IMR-90 (cell line): ENCODE measurements at regions not wholly inside any gene's neighbourhood (a gene's known extent, or its start where the extent isn't known, plus 50 kb on each side); places are given as distances from the start of the nearest gene placed in this dataset.

Experiments used
- CEBPB ChIP-seq: IDR thresholded peaks from 2 replicates; pipeline ENCODE4 v1.6.1; 2012; ENCODE audit warnings: low read depth, low read length, improper control_type of control experiment
- MAFK ChIP-seq: IDR thresholded peaks from 2 replicates; pipeline ENCODE4 v1.6.1; 2012; ENCODE audit warnings: low read depth, low read length, improper control_type of control experiment
- POLR2A ChIP-seq: IDR thresholded peaks from 2 replicates; pipeline ENCODE4 v1.6.1; 2012; ENCODE audit warnings: mild to moderate bottlenecking, low read depth, low read length
- SMC3 ChIP-seq: fragments of 150-350 bp; IDR thresholded peaks from 2 replicates; pipeline ENCODE4 v1.6.1; 2016; ENCODE audit warnings: low read depth, mild to moderate bottlenecking, antibody characterized with exemption, low read length, moderate library complexity
- TF ChIP-seq, protein P1 (sequence below): conservative IDR thresholded peaks from 2 replicates; pipeline ENCODE4 v1.5.1; 2012; ENCODE audit warnings: mild to moderate bottlenecking, low read depth, low read length, improper control_type of control experiment

DNA sequence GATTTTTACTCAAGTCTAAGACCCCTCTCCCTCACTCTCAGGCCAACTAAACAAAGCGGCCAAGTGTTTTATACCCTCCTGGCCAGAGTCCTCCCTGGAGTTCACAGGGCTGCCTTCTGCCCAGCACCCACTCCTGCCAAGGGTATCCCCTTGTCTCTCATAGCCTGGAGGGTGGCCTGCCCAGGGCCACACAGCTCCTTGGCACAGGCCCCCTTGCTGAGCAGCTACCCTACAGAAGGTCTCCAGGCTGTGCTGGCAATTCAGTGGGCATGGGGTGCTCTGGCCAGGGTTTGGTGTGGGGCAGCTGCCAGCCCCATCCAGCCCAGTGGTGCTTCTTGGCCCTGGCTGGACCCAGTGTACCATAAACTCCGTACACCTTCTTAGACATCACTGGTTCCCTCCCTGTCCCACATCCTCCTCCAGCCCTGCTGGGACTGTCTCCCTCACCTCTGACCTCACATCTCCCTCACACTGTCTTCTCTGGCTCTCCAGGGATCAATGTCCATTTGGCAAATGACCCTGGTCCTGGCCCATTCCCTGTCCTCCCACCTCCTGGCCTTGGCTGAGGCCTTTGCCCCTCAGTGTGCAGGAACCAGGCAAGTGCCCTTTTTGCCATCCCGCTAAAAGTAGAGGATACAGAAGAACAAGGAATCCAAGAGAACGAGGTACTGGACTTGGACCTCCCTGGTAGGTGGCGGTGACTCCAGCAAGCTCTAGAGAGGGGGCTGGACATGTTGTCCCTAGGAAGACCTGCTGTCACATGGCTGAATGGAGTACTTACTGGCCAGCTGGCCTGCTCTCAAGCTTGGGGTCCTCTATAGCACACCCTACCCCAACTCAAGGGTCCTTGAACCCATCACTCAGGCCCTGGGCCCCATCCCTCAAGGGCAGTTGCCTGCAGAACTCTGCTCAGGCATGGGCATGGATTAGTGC, 50.0 kb upstream of the TRPM1 start:
- no peak for TF ChIP-seq CEBPB
- TF ChIP-seq POLR2A, result no peak
- TF ChIP-seq SMC3, result no peak
- TF ChIP-seq, protein P1, sequence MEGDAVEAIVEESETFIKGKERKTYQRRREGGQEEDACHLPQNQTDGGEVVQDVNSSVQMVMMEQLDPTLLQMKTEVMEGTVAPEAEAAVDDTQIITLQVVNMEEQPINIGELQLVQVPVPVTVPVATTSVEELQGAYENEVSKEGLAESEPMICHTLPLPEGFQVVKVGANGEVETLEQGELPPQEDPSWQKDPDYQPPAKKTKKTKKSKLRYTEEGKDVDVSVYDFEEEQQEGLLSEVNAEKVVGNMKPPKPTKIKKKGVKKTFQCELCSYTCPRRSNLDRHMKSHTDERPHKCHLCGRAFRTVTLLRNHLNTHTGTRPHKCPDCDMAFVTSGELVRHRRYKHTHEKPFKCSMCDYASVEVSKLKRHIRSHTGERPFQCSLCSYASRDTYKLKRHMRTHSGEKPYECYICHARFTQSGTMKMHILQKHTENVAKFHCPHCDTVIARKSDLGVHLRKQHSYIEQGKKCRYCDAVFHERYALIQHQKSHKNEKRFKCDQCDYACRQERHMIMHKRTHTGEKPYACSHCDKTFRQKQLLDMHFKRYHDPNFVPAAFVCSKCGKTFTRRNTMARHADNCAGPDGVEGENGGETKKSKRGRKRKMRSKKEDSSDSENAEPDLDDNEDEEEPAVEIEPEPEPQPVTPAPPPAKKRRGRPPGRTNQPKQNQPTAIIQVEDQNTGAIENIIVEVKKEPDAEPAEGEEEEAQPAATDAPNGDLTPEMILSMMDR, result no peak
- TF ChIP-seq MAFK, result no peak
